GM12891 (cell line): ENCODE measurements at regions not wholly inside any gene's neighbourhood (a gene's known extent, or its start where the extent isn't known, plus 50 kb on each side); places are given as distances from the start of the nearest gene placed in this dataset.

ENCODE experiments used
- POLR2A ChIP-seq: IDR thresholded peaks from 2 replicates; pipeline ENCODE4 v1.6.1; 2011; ENCODE audit warnings: low read depth, low read length, control low read depth
- POLR2AphosphoS5 ChIP-seq: IDR thresholded peaks from 2 replicates; pipeline ENCODE4 v1.6.1; 2011; ENCODE audit warnings: low read depth, low read length, control low read depth
- SPI1 ChIP-seq: IDR thresholded peaks from 2 replicates; pipeline ENCODE4 v1.6.1; 2011; ENCODE audit warnings: low read depth, low read length, control low read depth
- TAF1 ChIP-seq: IDR thresholded peaks from 2 replicates; pipeline ENCODE4 v1.6.1; 2011; ENCODE audit warnings: low read depth, low read length, control low read depth

- no peak for TF ChIP-seq POLR2AphosphoS5
- no peak for TF ChIP-seq POLR2A
- no peak for TF ChIP-seq TAF1
- no peak for TF ChIP-seq SPI1
These were observed 96.9 kb upstream of the CCDC71L start for GRCh38 chr7:106757846-106758245.
